ENCODE measurements at regions not wholly inside any gene's neighbourhood (a gene's known extent, or its start where the extent isn't known, plus 50 kb on each side); places are given as distances from the start of the nearest gene placed in this dataset.

DNA sequence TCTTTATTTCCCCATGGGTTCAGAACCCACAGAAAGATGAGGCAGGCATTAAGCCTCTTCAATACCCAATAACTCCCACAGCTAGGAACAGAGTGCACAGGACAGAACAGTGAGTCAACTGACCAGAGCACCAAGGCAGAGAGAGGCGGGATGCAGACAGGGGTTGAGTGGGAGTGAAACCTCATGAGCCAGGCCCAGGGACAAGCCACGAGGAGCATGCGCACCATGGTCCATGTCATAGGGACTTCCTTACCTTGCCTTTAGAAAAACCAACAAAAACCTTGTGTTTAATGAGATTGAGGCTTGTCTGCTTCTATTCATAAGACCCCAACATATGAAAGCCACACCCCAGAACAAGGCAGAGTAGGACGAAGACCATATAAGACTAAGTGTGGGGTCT lies 330.6 kb downstream of the DEPDC1B start:
- no peak for DNase-seq

- no peak for DNase-seq
Measured at GRCh38 chr5:60368100-60368499, 331.9 kb downstream of the DEPDC1B start.

GRCh38 chr5:60366489-60366888 lies 333.5 kb downstream of the DEPDC1B start:
- no peak for DNase-seq

DNA sequence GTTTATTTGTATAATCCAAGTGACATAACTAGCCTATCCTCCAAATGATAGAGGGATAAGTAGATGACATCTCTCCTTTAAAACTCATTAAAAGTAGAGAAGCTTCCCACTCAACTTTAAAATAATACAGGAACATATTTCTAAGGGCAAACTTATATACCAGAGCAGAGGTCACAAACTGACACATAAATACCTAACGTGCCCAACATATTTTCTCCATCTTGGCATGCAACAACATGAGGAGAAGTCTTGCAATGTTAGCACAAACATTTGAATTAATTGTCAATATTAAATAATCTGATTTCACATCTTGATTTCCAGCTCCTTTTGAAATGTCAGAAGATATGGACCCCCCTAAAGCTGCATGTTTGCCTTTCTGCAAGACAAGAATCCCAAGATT lies 335.0 kb downstream of the DEPDC1B start:
- DNase-seq = no peak

- no peak for DNase-seq
Measured at GRCh38 chr5:60362158-60362557, 337.8 kb downstream of the DEPDC1B start.

- no peak for DNase-seq
Measured at GRCh38 chr5:60360355-60360754, 339.6 kb downstream of the DEPDC1B start.

- DNase-seq = no peak
Measured at GRCh38 chr5:60357302-60357701, 342.7 kb downstream of the DEPDC1B start.

- DNase-seq = no peak
Measured at GRCh38 chr5:60356745-60357144, 343.2 kb downstream of the DEPDC1B start.

DNA sequence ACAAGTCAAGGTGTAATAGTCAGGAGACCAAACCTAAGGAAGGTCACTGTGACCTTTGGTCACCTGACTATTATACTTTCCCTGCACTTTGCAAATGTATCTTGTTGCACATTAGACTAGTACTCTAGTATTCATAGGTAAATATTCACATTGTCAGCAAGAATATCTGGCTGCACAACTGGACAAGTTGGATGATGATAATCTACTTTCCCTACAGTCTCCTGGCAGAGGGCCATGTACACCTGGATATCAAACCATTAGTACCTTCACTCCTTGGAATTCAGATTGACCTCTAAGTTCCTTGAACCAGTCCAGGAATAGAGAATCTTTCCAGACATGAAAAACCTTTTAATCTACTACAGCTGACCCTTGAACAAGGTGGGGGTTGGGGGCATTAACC lies 344.8 kb downstream of the DEPDC1B start:
- DNase-seq = no peak

DNA sequence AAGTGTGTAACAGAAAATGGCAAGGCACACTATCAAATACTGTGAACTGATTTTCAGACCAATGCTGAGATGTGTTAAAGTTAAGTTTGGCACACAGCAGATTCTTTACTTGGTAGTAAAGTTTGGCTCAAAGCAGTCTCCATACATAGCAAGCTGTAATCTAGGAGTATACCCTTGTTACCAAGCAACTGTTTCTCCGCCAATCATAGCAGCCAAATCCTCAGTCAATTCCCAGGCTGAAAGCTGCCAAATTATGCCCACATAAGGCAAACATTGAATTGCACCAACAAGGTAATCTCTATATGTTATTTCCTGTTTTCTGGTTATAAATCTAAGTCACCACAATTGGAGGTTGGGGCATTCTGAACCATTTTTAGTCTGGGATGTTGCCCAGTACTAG lies 345.7 kb downstream of the DEPDC1B start:
- peak; percentile 42 for DNase-seq

GRCh38 chr5:60352992-60353599 lies 346.9 kb downstream of the DEPDC1B start:
- DNase-seq = no peak

DNA sequence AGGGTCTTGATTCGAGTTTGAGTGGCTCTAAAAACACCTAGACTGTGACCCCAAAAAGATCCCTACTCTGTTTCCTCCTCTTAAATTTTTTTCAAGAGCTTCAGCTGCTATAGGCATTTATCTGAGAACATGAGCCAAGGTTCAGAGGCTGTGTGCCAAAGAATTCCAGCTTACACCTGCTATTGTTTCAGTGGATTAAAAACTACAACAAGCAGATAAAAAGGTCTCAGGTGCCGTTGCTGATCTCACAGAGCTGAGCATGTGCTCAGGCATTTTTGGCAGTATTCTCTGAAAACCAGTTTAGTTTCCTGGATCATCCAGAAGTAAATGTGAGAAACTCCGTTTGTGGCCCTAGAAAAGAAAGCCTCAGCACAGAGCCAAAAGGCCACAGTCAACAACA lies 349.2 kb downstream of the DEPDC1B start:
- DNase-seq = no peak

- peak; percentile 71 for DNase-seq
Measured at GRCh38 chr5:60349891-60350415, 350.0 kb downstream of the DEPDC1B start.

- DNase-seq = no peak
Measured at GRCh38 chr5:60346393-60346792, 353.6 kb downstream of the DEPDC1B start.

- no peak for DNase-seq
Measured at GRCh38 chr5:60343102-60343501, 356.9 kb downstream of the DEPDC1B start.

DNA sequence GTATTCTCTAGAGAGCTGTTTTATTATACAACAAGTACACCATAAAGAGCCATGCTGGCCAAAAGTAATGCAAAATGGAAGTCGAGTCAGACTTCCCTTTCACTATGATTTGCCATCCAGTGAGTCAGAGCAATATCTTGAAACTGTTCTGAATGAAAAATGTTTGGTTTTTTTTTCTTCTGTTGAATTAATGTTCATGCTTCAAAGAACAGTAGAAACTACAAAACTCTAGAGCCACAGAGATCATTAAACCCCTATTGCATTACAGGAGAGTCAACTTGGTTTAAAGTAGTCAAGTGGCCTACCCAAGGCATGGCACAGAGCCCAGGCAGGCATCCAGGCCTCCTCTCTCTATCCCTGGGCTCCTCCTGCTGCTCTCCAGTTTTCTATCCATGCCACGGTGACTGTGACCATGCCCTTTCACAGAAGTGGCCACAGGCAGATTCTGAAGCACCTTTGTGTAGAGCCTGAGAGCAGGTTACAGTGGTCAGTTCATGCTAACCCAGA lies 358.9 kb downstream of the DEPDC1B start:
- DNase-seq = no peak

GRCh38 chr5:60340326-60340725 lies 359.6 kb downstream of the DEPDC1B start:
- DNase-seq = no peak

- DNase-seq = no peak
Measured at GRCh38 chr5:60339691-60340201, 360.2 kb downstream of the DEPDC1B start.

- no peak for DNase-seq
Measured at GRCh38 chr5:60338846-60339245, 361.1 kb downstream of the DEPDC1B start.

DNA sequence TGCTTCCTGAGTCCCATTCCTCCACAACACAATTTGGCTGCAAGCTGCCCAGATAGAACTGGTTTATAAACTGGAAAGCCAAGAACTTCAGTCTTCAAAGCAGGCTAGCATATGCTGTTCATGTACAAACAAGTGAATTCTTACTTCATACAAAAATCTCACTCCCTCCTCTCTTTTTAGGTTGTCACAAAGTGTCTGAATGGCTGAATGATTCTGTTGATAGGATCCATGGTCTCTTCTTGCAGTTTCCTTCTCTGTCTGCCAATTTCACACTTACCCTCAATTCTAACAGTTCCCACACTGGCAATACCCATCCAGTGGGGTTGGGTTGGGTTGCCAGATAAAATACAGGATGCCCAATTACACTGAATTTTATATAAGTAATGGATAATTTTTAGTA lies 363.5 kb downstream of the DEPDC1B start:
- DNase-seq = no peak

DNA sequence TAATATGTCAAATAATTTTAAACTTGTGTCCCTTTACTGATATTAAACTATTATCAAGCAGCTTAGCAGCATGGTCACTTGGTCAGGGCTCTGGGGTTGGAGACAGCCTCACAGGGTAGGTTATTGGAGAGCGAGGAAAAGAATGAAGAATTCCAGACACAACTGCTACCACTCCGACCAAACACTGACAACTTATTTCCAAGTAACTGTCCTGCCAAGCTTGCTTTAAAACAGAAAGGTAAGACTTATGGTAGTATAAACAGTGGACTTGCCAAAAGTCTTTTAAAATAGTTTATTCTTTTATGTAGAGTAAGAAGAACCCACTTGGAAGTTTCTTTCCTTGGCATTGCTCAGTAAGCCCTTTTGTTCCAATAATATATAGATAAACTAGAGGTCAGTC lies 364.1 kb downstream of the DEPDC1B start:
- no peak for DNase-seq

DNA sequence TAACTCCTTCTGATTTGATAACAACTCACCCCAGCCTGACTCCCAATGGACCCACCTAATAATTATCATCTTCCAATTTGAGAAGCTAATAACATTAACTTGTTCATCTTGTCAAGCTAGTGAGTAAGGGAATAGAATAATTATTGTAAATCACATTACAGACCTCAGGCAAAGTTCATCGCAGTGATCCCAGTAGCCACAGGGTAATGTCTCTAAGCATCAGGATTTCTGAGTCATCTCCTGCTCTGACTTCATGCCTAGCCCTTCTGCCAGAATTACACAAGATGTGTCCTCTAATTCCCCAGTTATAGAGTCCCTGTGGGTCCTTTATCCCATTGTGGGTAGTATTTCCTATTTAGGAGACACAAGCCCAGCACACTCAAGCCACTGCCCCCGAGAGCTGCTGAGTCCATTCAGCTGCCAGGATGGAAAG lies 365.7 kb downstream of the DEPDC1B start:
- no peak for DNase-seq

- DNase-seq = no peak
Measured at GRCh38 chr5:60333005-60333571, 366.9 kb downstream of the DEPDC1B start.

DNA sequence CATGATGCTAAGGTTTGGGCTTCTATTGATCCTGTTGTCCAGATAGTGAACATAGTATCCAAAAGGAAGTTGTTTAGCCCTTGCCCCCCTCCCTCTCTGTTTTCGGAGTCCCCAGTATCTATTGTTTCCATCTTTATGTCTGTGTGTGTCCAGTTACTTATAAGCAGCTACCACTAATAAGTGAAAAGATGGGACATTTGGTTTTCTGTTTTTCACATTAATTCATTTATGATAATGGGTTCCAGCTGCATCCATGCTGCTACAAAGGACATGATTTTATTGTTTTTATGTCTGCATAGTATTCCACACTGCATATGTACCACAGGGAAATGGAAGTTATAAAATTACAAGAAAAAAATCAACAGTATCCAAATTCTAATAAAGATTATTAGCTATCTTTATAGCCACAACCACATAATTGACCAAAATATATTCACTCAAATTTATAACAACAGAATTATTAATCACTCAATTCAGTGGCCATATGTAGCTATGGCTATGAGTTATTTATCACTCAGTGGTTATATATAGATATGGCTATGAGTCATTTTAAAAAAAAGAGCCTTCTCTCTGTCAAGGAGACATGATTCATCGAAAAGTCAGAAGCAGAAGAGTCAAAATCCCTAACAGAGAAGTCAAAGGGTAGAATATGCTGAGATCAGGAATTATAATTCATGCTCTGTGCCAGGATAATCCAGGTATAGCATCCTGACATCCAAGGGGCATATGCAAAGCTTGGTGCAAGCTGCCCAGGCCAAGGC lies 367.5 kb downstream of the DEPDC1B start:
- no peak for DNase-seq
